Upper lobe of right lung (tissue), 1 donor: ENCODE measurements at regions not wholly inside any gene's neighbourhood (a gene's known extent, or its start where the extent isn't known, plus 50 kb on each side); places are given as distances from the start of the nearest gene placed in this dataset.

Experiments
- ATAC-seq: fragments of 200-7000 bp; cut with Tn5 transposase; one replicate; pipeline ENCODE4 v1.9.1; 2020; ENCODE audit warnings: mild to moderate bottlenecking, moderate library complexity
- DNase-seq: peaks from one replicate; pipeline ENCODE4 v3.0.0-alpha.2; 2020
- H3K27ac ChIP-seq: fragments of 200-600 bp; one replicate; pipeline ENCODE4 v1.8.0; 2022
- H3K27me3 ChIP-seq: fragments of 200-600 bp; one replicate; pipeline ENCODE4 v1.8.0; 2022; ENCODE audit warnings: mild to moderate bottlenecking
- H3K36me3 ChIP-seq: fragments of 200-600 bp; one replicate; pipeline ENCODE4 v1.8.0; 2022
- H3K4me1 ChIP-seq: fragments of 200-600 bp; one replicate; pipeline ENCODE4 v1.8.0; 2022
- H3K4me3 ChIP-seq: fragments of 200-600 bp; one replicate; pipeline ENCODE4 v1.8.0; 2022; ENCODE audit warnings: mild to moderate bottlenecking
- H3K9me3 ChIP-seq: fragments of 200-600 bp; one replicate; pipeline ENCODE4 v1.8.0; 2022
- intact Hi-C: fragments of 100-400 bp; cut with DNase I; formaldehyde crosslinking; loops from one replicate; pipeline ENCODE4 v1.11.0; 2022
- TF ChIP-seq, protein P1 (sequence below): fragments of 200-600 bp; IDR thresholded peaks from one replicate; pipeline ENCODE4 v1.8.0; 2022; ENCODE audit warnings: antibody characterized with exemption
- donor health status: DM: no; HTN: yes; CAD: no; lungs with severe emphysema.

DNA sequence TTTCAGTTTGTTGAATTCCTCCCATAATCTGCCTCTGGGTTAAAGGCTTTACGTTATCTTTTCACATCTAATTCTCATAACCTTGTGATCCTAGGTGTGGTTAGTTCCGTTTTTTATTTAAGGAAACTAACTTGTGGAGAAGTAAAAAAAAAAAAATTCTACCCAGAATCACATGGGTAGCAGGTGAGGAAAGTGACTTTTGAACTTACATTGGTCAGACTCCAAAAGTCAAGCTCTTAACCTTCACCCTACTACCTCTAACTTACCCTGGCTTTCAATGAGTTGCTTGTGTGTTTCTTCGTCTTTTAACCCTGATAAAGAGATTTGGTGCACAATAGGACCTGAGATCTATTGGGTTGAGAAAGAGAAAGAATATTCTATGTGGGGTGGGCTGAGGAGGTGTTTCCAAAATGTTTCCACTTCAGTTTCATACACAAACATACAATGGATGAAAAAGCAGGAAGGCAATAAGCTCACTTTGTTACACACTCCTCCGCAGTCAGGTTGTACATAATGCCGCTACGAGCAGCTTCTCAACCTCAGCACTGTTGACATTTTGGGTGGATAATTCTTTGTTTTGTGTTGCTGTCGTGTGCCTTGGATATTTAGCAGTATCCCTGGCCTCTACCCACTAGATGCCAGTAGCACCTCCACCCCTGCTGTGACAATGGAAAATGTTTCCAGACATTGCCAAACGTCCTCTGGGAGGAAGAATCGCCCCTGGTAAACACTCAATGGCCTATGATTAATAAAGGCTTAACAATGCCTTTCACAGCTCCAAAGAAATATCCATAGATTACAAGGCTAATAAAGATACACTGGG, 193.0 kb upstream of the ZNF217 start:
- Histone ChIP-seq H3K4me3 (no peak overlapping the region), H3K4me1 (peaks cover 13% of the 10 kb centered on the region), H3K27me3 (no peaks in the 10 kb centered on the region), H3K27ac (no peak overlapping the region), H3K36me3 (no peaks in the 10 kb centered on the region), H3K9me3 (no peaks in the 10 kb centered on the region)
- TF ChIP-seq, protein P1, sequence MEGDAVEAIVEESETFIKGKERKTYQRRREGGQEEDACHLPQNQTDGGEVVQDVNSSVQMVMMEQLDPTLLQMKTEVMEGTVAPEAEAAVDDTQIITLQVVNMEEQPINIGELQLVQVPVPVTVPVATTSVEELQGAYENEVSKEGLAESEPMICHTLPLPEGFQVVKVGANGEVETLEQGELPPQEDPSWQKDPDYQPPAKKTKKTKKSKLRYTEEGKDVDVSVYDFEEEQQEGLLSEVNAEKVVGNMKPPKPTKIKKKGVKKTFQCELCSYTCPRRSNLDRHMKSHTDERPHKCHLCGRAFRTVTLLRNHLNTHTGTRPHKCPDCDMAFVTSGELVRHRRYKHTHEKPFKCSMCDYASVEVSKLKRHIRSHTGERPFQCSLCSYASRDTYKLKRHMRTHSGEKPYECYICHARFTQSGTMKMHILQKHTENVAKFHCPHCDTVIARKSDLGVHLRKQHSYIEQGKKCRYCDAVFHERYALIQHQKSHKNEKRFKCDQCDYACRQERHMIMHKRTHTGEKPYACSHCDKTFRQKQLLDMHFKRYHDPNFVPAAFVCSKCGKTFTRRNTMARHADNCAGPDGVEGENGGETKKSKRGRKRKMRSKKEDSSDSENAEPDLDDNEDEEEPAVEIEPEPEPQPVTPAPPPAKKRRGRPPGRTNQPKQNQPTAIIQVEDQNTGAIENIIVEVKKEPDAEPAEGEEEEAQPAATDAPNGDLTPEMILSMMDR, result no peak
- intact Hi-C loops, result no loop called here
- ATAC-seq, result no peak
- DNase-seq, result no peak

DNA sequence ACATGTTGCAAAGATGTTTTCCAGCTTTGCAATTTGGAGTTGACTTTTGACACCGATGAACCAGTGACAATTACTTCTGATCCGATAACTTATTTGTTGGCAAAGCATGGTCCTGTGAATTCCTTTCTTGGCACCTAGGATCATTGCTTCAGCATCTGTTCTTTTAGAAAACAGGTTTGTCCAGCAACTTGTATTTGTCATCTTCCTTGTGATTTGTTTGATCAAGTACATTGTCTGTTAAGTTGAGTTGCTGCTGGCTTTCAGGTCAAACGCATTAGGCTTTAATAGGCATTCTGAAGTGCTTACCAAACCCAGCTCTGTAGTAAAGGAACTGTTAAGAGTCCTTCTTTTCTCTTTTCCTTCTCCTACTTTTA, 192.4 kb upstream of the ZNF217 start:
- Histone ChIP-seq H3K4me3 (no peak overlapping the region), H3K27ac (no peak overlapping the region), H3K4me1 (peaks cover 13% of the 10 kb centered on the region), H3K36me3 (no peaks in the 10 kb centered on the region), H3K9me3 (no peaks in the 10 kb centered on the region), H3K27me3 (no peaks in the 10 kb centered on the region)
- intact Hi-C loops, result no loop called here
- ATAC-seq (no peak), DNase-seq (no peak)
- TF ChIP-seq, protein P1, result no peak

DNA sequence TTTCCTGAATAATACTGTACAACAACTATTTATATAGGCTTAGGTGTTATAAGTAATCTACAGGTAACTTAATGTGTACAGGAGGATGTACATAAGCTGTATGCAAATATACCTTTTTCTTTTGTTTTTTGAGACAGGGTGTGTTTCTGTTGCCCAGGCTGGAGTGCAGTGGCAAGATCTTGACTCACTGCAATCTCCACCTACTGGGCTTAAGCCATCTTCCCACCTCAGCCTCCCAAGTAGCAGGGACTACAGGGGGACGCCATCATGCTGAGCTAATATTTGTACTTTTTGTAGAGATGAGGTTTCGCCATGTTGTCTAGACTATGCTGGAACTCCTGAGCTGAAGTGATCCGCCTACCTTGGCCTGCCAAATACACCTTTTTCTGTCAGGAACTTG, 191.7 kb upstream of the ZNF217 start:
- no peaks in the 10 kb centered on the region for H3K36me3 ChIP-seq
- no peaks in the 10 kb centered on the region for H3K9me3 ChIP-seq
- peaks cover 13% of the 10 kb centered on the region for H3K4me1 ChIP-seq
- H3K4me3 ChIP-seq, result no peak overlapping the region
- no peak for ATAC-seq
- no peak overlapping the region for H3K27ac ChIP-seq
- H3K27me3 ChIP-seq, result no peaks in the 10 kb centered on the region
- TF ChIP-seq, protein P1, result no peak
- intact Hi-C loops, result no loop called here
- DNase-seq, result no peak

DNA sequence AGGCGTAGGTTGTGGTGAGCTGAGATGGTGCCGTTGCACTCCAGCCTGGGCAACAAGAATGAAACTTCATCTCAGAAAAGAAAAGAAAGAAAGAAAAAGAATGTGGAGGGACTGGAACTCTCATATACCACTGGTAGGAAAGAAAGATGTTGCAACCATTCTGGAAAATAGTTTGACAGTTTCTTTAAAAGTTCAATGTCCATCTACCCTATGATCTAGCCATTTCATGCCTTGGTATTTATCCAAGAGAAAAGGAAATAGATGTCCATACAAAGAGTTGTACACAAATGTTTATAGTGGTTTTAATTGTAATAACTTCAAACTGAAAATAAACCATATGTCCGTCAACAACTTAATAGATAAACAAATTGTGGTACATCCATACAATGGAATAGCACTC, 190.1 kb upstream of the ZNF217 start:
- Histone ChIP-seq H3K9me3 (no peaks in the 10 kb centered on the region), H3K4me3 (no peak overlapping the region), H3K36me3 (no peaks in the 10 kb centered on the region), H3K27me3 (no peaks in the 10 kb centered on the region), H3K27ac (no peak overlapping the region), H3K4me1 (peaks cover 13% of the 10 kb centered on the region)
- DNase-seq (no peak), ATAC-seq (no peak)
- intact Hi-C loops, result no loop called here
- TF ChIP-seq, protein P1, result no peak

DNA sequence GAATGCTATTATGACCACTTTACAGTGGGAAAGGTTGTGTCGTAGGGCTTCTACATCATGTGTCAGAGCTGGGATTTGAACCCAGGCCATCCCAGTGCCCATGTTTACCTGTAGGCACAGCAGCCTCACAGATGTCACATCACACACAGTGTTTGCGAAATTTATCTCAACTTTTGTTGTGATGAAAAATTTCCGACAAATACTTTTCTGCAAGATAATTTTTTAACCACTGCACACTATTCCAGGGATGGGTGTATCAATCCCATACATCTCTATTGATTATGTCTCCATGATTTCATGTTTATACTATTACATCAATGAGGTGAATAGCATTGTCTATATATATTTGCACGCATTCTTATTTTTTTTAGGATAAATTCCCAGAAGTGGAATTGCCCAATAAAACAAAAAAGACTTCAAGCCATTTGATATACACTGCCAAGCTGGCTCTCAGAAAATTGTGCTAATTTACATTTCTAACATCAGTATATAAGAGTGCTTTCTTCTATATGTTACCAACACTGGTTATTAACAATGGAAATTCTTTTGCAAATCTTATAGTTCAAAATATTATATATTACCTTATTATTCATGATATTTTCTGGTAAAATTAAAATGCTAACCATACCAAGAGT, 189.1 kb upstream of the ZNF217 start:
- Histone ChIP-seq H3K9me3 (no peaks in the 10 kb centered on the region), H3K4me1 (peaks cover 13% of the 10 kb centered on the region), H3K36me3 (no peaks in the 10 kb centered on the region), H3K27ac (no peak overlapping the region), H3K4me3 (no peak overlapping the region), H3K27me3 (no peaks in the 10 kb centered on the region)
- no peak for DNase-seq
- TF ChIP-seq, protein P1, result no peak
- intact Hi-C loops, result no loop called here
- no peak for ATAC-seq
